ENCODE measurements at regions not wholly inside any gene's neighbourhood (a gene's known extent, or its start where the extent isn't known, plus 50 kb on each side); places are given as distances from the start of the nearest gene placed in this dataset.
A peak's percentile ranks its signal among the peaks of the same experiment; 100 is the strongest.

- H3K36me3 Mint-ChIP-seq (ENCODE audit: insufficient read depth in 2 of 2), result no peaks in the 10 kb centered on the region
- ATAC-seq (replicated peaks in 1 of 2) (no peak), DNase-seq (no peak)
- no peak overlapping the region for H3K4me3 Mint-ChIP-seq
- no peaks in the 10 kb centered on the region for H3K27me3 Mint-ChIP-seq (ENCODE audit: low read depth)
- no peaks in the 10 kb centered on the region for H3K4me1 Mint-ChIP-seq (ENCODE audit: low read depth)
- no peaks in the 10 kb centered on the region for H3K9me3 Mint-ChIP-seq
- no peak overlapping the region for H3K27ac Mint-ChIP-seq
Measured at GRCh38 chr12:111168009-111168900, 200.6 kb downstream of the PHETA1 start.

GRCh38 chr12:111166779-111167540 lies 201.9 kb downstream of the PHETA1 start:
- no peaks in the 10 kb centered on the region for H3K9me3 Mint-ChIP-seq
- no peaks in the 10 kb centered on the region for H3K27me3 Mint-ChIP-seq (ENCODE audit: low read depth)
- no peak for DNase-seq
- H3K36me3 Mint-ChIP-seq (ENCODE audit: insufficient read depth in 2 of 2), result no peaks in the 10 kb centered on the region
- no peak overlapping the region for H3K27ac Mint-ChIP-seq
- H3K4me3 Mint-ChIP-seq, result no peak overlapping the region
- no peak for ATAC-seq (replicated peaks in 1 of 2)
- no peaks in the 10 kb centered on the region for H3K4me1 Mint-ChIP-seq (ENCODE audit: low read depth)

- Mint-ChIP-seq H3K9me3 (no peaks in the 10 kb centered on the region), H3K4me3 (no peak overlapping the region), H3K36me3 (ENCODE audit: insufficient read depth in 2 of 2) (no peaks in the 10 kb centered on the region), H3K4me1 (ENCODE audit: low read depth) (no peaks in the 10 kb centered on the region), H3K27ac (no peak overlapping the region), H3K27me3 (ENCODE audit: low read depth) (no peaks in the 10 kb centered on the region)
- DNase-seq, result no peak
- ATAC-seq (replicated peaks in 1 of 2), result no peak
Measured at GRCh38 chr12:111164833-111165525, 203.9 kb downstream of the PHETA1 start.

- ATAC-seq (replicated peaks in 1 of 2), result no peak
- H3K27me3 Mint-ChIP-seq (ENCODE audit: low read depth), result no peaks in the 10 kb centered on the region
- no peak overlapping the region for H3K27ac Mint-ChIP-seq
- H3K4me1 Mint-ChIP-seq (ENCODE audit: low read depth), result no peaks in the 10 kb centered on the region
- DNase-seq, result no peak
- no peaks in the 10 kb centered on the region for H3K9me3 Mint-ChIP-seq
- no peaks in the 10 kb centered on the region for H3K36me3 Mint-ChIP-seq (ENCODE audit: insufficient read depth in 2 of 2)
- no peak overlapping the region for H3K4me3 Mint-ChIP-seq
Measured at GRCh38 chr12:111163422-111163821, 205.5 kb downstream of the PHETA1 start.

GRCh38 chr12:111161898-111162297 lies 207.0 kb downstream of the PHETA1 start:
- Mint-ChIP-seq H3K27me3 (ENCODE audit: low read depth) (no peaks in the 10 kb centered on the region), H3K4me1 (ENCODE audit: low read depth) (no peaks in the 10 kb centered on the region), H3K9me3 (no peaks in the 10 kb centered on the region), H3K4me3 (no peak overlapping the region), H3K36me3 (ENCODE audit: insufficient read depth in 2 of 2) (no peaks in the 10 kb centered on the region), H3K27ac (no peak overlapping the region)
- DNase-seq (no peak), ATAC-seq (replicated peaks in 1 of 2) (no peak)

- Mint-ChIP-seq H3K4me3 (no peak overlapping the region), H3K4me1 (ENCODE audit: low read depth) (no peaks in the 10 kb centered on the region), H3K36me3 (ENCODE audit: insufficient read depth in 2 of 2) (no peaks in the 10 kb centered on the region), H3K9me3 (no peaks in the 10 kb centered on the region), H3K27ac (no peak overlapping the region), H3K27me3 (ENCODE audit: low read depth) (no peaks in the 10 kb centered on the region)
- DNase-seq, result no peak
- peak in 1 of 2 donors; percentile 17 for ATAC-seq (replicated peaks in 1 of 2)
Measured at GRCh38 chr12:111160350-111161241, 208.3 kb downstream of the PHETA1 start.

- H3K4me1 Mint-ChIP-seq (ENCODE audit: low read depth), result no peaks in the 10 kb centered on the region
- DNase-seq, result no peak
- no peak overlapping the region for H3K4me3 Mint-ChIP-seq
- H3K27me3 Mint-ChIP-seq (ENCODE audit: low read depth), result no peaks in the 10 kb centered on the region
- H3K36me3 Mint-ChIP-seq (ENCODE audit: insufficient read depth in 2 of 2), result no peaks in the 10 kb centered on the region
- no peak overlapping the region for H3K27ac Mint-ChIP-seq
- ATAC-seq (replicated peaks in 1 of 2), result no peak
- H3K9me3 Mint-ChIP-seq, result no peaks in the 10 kb centered on the region
Measured at GRCh38 chr12:111158992-111159391, 209.9 kb downstream of the PHETA1 start.

GRCh38 chr12:111157486-111157885 lies 211.4 kb downstream of the PHETA1 start:
- no peaks in the 10 kb centered on the region for H3K4me1 Mint-ChIP-seq (ENCODE audit: low read depth)
- no peaks in the 10 kb centered on the region for H3K27me3 Mint-ChIP-seq (ENCODE audit: low read depth)
- H3K36me3 Mint-ChIP-seq (ENCODE audit: insufficient read depth in 2 of 2), result no peaks in the 10 kb centered on the region

GRCh38 chr12:111156304-111156703 lies 212.6 kb downstream of the PHETA1 start:
- no peak for ATAC-seq (replicated peaks in 1 of 2)
- no peak overlapping the region for H3K27ac Mint-ChIP-seq
- peaks cover 5% of the 10 kb centered on the region for H3K27me3 Mint-ChIP-seq (ENCODE audit: low read depth)
- H3K9me3 Mint-ChIP-seq, result no peaks in the 10 kb centered on the region
- H3K4me1 Mint-ChIP-seq (ENCODE audit: low read depth), result no peaks in the 10 kb centered on the region
- DNase-seq, result no peak
- H3K36me3 Mint-ChIP-seq (ENCODE audit: insufficient read depth in 2 of 2), result no peaks in the 10 kb centered on the region
- no peak overlapping the region for H3K4me3 Mint-ChIP-seq

More at GRCh38 chr12:111157486-111157885, 211.4 kb downstream of the PHETA1 start:
- DNase-seq (no peak), ATAC-seq (replicated peaks in 1 of 2) (no peak)
- H3K4me3 Mint-ChIP-seq, result no peak overlapping the region
- H3K27ac Mint-ChIP-seq, result no peak overlapping the region
- no peaks in the 10 kb centered on the region for H3K9me3 Mint-ChIP-seq

- H3K27ac Mint-ChIP-seq, result no peak overlapping the region
- H3K9me3 Mint-ChIP-seq, result no peaks in the 10 kb centered on the region
- H3K27me3 Mint-ChIP-seq (ENCODE audit: low read depth), result peaks cover 7% of the 10 kb centered on the region
- no peak for DNase-seq
- no peak for ATAC-seq (replicated peaks in 1 of 2)
- H3K36me3 Mint-ChIP-seq (ENCODE audit: insufficient read depth in 2 of 2), result no peaks in the 10 kb centered on the region
- no peak overlapping the region for H3K4me3 Mint-ChIP-seq
- H3K4me1 Mint-ChIP-seq (ENCODE audit: low read depth), result no peaks in the 10 kb centered on the region
Measured at GRCh38 chr12:111155521-111155920, 213.4 kb downstream of the PHETA1 start.

GRCh38 chr12:111155020-111155419 lies 213.9 kb downstream of the PHETA1 start:
- Mint-ChIP-seq H3K27me3 (ENCODE audit: low read depth) (peaks cover 7% of the 10 kb centered on the region), H3K9me3 (no peaks in the 10 kb centered on the region), H3K4me3 (no peak overlapping the region), H3K27ac (no peak overlapping the region), H3K36me3 (ENCODE audit: insufficient read depth in 2 of 2) (no peaks in the 10 kb centered on the region), H3K4me1 (ENCODE audit: low read depth) (no peaks in the 10 kb centered on the region)
- ATAC-seq (replicated peaks in 1 of 2) (no peak), DNase-seq (no peak)

- H3K36me3 Mint-ChIP-seq (ENCODE audit: insufficient read depth in 2 of 2), result no peaks in the 10 kb centered on the region
- H3K27me3 Mint-ChIP-seq (ENCODE audit: low read depth), result peaks cover 7% of the 10 kb centered on the region
- no peak for DNase-seq
- H3K4me1 Mint-ChIP-seq (ENCODE audit: low read depth), result no peaks in the 10 kb centered on the region
- H3K27ac Mint-ChIP-seq, result no peak overlapping the region
- no peak overlapping the region for H3K4me3 Mint-ChIP-seq
- H3K9me3 Mint-ChIP-seq, result no peaks in the 10 kb centered on the region
- no peak for ATAC-seq (replicated peaks in 1 of 2)
Measured at GRCh38 chr12:111154147-111154834, 214.6 kb downstream of the PHETA1 start.

Measured in activated T-cell treated with anti-CD3 and anti-CD28 coated beads, Interleukin-2, amount 50 U/mL, for 72 hours (primary cell).